ENCODE measurements at regions not wholly inside any gene's neighbourhood (a gene's known extent, or its start where the extent isn't known, plus 50 kb on each side); places are given as distances from the start of the nearest gene placed in this dataset.

DNA sequence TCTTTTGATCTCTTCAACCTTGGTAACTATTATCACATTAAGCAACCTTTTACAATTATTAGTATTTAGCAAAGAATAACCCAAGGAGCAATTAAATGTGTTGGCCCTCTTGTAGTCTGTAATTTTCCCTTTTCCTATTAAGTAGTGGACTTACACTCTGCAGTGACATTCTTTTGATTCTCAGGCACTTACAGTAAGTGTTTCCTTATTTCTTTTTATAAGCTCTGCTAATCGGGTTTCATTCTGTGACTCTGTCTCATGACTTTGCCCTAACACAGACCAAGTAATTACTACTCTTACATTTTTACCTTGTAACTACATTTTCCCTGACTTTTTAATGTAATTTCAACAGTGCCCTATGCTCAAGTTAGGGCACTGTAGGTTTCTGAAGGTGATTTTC is 104.0 kb upstream of the EPHA7 start:
- peaks cover 0 to 3% of the 10 kb centered on the region in 2 experiments; a peak in 1 of 4 replicates for H3K9me3 ChIP-seq (ENCODE audit: control insufficient read depth in 1 of 2, insufficient read depth in 1 of 2, low read depth in 1 of 2, low read length in 2 of 2)
- no TSS peak for BruUV-seq (replicated peaks)
- no peak overlapping the region for H2AFZ ChIP-seq (ENCODE audit: low read depth, low read length, poor library complexity, severe bottlenecking)
- no peak overlapping the region for H3K4me3 ChIP-seq (replicated peaks in 1 of 2; ENCODE audit: low read depth in 1 of 2, low read length in 2 of 2)
- RAD21 ChIA-PET (ENCODE audit: low non-redundant PET in 1 of 2, low total read pairs in 2 of 2, uncharacterized antibody in 2 of 2, unreplicated experiment in 2 of 2) = no interaction called here
- no peak overlapping the region for H3K4me2 ChIP-seq (ENCODE audit: low read length)
- TF ChIP-seq, protein P1, sequence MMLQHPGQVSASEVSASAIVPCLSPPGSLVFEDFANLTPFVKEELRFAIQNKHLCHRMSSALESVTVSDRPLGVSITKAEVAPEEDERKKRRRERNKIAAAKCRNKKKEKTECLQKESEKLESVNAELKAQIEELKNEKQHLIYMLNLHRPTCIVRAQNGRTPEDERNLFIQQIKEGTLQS (IDR thresholded peaks at IDR 0.05) = no peak
- TF ChIP-seq ZFX (IDR thresholded peaks at IDR 0.05) = no peak
- no peak for TF ChIP-seq MAX (IDR thresholded peaks at IDR 0.05)
- no peak for TF ChIP-seq POLR2A (IDR thresholded peaks at IDR 0.05; ENCODE audit: borderline replicate concordance, extremely low read depth, insufficient read depth, insufficient read length)
- no peak for TF ChIP-seq JUND (IDR thresholded peaks at IDR 0.05)
- TF ChIP-seq SRF (IDR thresholded peaks at IDR 0.05; ENCODE audit: low read depth) = no peak
- no peak for TF ChIP-seq POLR2AphosphoS5 (IDR thresholded peaks at IDR 0.05; ENCODE audit: low read depth, low read length)
- no peak for TF ChIP-seq ELF1 (IDR thresholded peaks at IDR 0.05; ENCODE audit: borderline replicate concordance, low read depth)
- TF ChIP-seq YY1 (IDR thresholded peaks at IDR 0.05; ENCODE audit: extremely low read depth, insufficient replicate concordance, low read depth, low read length) = no peak
- TF ChIP-seq REST (IDR thresholded peaks at IDR 0.05; ENCODE audit: low read depth) = no peak
- TF ChIP-seq EGR1 (IDR thresholded peaks at IDR 0.05; ENCODE audit: low read depth) = no peak
- TF ChIP-seq, protein P2, sequence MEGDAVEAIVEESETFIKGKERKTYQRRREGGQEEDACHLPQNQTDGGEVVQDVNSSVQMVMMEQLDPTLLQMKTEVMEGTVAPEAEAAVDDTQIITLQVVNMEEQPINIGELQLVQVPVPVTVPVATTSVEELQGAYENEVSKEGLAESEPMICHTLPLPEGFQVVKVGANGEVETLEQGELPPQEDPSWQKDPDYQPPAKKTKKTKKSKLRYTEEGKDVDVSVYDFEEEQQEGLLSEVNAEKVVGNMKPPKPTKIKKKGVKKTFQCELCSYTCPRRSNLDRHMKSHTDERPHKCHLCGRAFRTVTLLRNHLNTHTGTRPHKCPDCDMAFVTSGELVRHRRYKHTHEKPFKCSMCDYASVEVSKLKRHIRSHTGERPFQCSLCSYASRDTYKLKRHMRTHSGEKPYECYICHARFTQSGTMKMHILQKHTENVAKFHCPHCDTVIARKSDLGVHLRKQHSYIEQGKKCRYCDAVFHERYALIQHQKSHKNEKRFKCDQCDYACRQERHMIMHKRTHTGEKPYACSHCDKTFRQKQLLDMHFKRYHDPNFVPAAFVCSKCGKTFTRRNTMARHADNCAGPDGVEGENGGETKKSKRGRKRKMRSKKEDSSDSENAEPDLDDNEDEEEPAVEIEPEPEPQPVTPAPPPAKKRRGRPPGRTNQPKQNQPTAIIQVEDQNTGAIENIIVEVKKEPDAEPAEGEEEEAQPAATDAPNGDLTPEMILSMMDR (IDR thresholded peaks at IDR 0.05 in 2 of 3, conservative IDR thresholded peaks at IDR 0.05 in 1 of 3; ENCODE audit: borderline replicate concordance in 1 of 3, insufficient read depth in 1 of 3, low read depth in 2 of 3, low read length in 2 of 3) = no peak
- TF ChIP-seq FOSL1 (IDR thresholded peaks at IDR 0.05; ENCODE audit: low read depth) = no peak
- H3K9me2 ChIP-seq (ENCODE audit: insufficient read depth) = no peaks in the 10 kb centered on the region
- H3K9ac ChIP-seq (ENCODE audit: low read length) = no peak overlapping the region
- H3K36me3 ChIP-seq (ENCODE audit: control insufficient read depth in 1 of 2, insufficient read depth in 2 of 2, low read length in 2 of 2) = no peaks in the 10 kb centered on the region
- POLR2A ChIA-PET = no interaction called here
- H3K27me3 ChIP-seq (ENCODE audit: insufficient read depth, low read length) = no peaks in the 10 kb centered on the region
- H3K4me1 ChIP-seq (ENCODE audit: control insufficient read depth in 1 of 2, insufficient read depth in 2 of 2, low read length in 2 of 2) = no peaks in the 10 kb centered on the region
- intact Hi-C loops (cut with micrococcal nuclease) = no loop called here
- H3K27ac ChIP-seq (ENCODE audit: low read depth, low read length) = no peak overlapping the region
- H4K20me1 ChIP-seq (ENCODE audit: insufficient read depth) = no peaks in the 10 kb centered on the region; the same call in 1 of the 2 replicates
- no peak for ATAC-seq
- CTCF ChIA-PET = no interaction called here
- no peak for DNase-seq (ENCODE audit: low read depth, low spot score)
- no peaks in the 10 kb centered on the region for H3K79me2 ChIP-seq (ENCODE audit: insufficient read depth, low read length)

All from HCT116 (cell line).